Left lobe of liver (tissue), 2 donors: ENCODE measurements at regions not wholly inside any gene's neighbourhood (a gene's known extent, or its start where the extent isn't known, plus 50 kb on each side); places are given as distances from the start of the nearest gene placed in this dataset.
"Not testable (repeated sequence)": the region's sequence is repeated elsewhere in the genome, so short reads cannot be mapped to it uniquely, and the experiment has no call there.

ENCODE experiments used
- ATAC-seq: fragments of 200-7000 bp; cut with Tn5 transposase; one replicate; pipeline ENCODE4 v1.9.1; 2020; ENCODE audit warnings: mild to moderate bottlenecking, moderate library complexity
- DNase-seq: peaks from one replicate; pipeline ENCODE4 v3.0.0-alpha.2; 2020; ENCODE audit warnings: low spot score
- donor health status: DM: no; HTN: no; CAD: no; lungs with moderate emphysema.
- donor health status: DM: no; HTN: yes; CAD: no.

DNA sequence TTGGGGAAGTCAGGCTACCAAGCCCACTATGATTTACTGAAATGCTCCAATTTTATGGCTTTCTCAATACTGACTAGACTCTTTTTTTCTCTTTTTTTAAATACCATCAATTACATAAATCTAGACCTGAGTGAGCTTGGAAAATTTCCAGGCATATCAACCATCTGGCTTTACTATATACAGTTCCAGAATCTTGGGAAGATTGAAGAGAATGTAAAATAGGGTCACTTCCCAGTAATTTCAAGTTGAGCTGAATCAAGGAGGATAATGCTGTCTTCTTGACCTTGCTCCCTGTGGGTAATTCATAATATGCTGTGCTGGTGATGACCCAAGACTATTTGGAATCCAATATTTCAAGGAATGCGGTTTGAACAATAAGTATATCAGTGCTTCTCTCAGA lies 108.1 kb downstream of the MAP3K21 start:
- no peak for DNase-seq

GRCh38 chr1:233439721-233440120 lies 112.2 kb downstream of the MAP3K21 start:
- no peak for ATAC-seq
- DNase-seq, result no peak

More for the DNA sequence above, 108.1 kb downstream of the MAP3K21 start:
- ATAC-seq, result no peak

DNA sequence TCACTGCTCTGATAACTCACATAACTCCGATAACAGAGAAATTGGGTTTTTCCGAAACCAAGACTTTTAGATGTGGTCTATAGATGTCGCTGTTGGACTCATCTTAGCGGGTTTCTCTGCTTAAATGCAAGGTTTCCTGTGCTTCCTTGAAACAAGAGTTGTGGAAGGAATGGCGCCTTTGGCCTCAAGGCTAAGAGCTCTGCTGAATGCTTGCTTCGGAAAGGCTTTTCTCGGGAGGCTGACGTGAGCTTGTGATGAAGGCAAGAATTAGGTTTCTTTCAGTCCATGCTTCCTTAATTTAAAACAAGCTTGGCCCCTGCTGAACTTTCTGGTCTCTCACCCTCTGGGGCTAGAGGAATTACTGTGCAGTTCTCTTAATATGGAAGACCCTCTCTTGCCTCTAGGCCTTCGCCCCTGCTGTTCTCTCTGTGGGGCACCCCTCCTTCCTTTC lies 113.5 kb downstream of the MAP3K21 start:
- peak; percentile 98 for ATAC-seq
- no peak for DNase-seq

DNA sequence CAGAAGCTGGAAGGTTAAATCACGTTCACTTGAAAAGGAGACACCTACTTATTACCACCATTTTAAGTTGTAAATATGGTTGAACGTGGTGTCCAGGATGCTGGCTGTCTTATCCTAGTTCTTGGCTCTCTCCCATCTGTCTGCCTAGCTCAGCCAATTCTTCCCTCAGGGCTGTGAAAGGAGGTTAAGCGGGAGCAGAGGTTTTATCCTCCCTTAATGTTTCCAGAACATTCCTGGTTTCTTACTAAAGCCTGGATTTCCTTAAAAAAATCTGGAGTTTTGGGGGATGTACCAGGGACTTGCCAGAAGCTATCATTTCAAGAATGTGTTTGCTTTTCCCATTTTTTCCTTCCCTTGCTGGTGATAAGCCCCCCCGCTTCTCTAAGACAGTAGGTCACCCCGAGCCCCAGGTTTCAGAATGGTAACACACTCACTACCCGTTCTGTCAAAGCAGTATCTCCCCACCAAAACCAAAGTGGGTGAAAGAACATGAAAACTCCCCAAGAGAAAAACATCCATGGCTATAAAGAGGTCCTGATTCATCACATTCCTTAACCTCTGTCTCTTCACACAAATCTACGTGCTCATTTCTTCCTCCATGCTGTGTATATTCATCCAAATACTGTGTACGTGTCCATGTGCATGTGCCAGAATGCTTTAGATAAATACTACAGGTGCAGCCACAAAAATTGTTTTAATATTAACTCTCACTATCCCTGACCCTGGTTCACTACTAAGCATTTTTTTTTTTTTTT lies 114.7 kb downstream of the MAP3K21 start:
- DNase-seq (no peak), ATAC-seq (no peak)

DNA sequence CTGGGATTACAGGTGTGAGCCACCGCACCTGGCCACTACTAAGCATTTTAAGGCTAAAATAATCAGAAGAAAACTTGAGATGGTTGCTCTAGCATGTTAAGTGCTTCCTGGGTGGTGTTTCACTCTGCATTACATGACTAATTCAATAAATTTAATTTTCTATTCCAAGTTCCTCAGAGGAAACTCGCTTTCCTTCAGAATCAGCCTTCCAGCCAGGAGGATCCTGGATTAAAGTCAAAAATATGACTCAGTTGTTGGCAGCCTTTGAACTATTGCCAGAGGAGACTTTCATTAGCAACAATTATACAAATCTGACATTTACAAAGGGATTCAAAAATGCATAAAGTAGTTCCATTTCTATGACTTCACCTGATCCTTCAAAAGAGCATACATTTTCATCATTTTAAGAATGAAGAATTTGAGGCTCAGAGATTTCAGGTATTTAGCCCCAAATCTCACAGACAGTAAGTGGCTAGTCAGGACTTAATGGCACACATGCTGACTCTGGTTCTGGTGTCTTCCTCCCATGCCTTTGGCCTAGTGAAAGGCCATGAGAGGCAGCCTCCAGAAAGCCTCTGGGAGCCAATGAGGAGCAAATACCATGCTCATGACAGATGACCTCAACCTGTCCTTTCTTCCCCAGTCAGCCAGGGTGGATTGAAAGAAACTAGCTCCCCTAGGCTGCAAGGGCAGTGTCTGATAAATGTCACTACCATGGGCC lies 115.7 kb downstream of the MAP3K21 start:
- no peak for ATAC-seq
- DNase-seq, result no peak

DNA sequence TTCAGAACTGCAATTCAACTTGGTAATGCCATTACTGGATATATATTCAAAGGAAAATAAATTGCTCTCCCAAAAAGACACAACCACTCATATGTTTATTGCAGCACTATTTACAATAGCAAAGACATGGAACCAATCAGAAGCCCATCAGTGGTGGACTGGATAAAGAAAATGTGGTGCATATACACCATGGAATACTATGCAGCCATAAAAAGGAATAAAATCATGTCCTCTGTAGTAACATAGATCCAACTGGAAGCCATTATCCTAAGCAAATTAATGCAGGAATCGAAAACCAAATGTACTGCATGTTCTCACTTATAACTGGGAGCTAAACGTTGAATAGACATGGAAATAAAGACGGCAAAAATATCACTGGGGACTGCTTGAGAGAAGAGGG lies 117.0 kb downstream of the MAP3K21 start:
- ATAC-seq, result no peak

DNA sequence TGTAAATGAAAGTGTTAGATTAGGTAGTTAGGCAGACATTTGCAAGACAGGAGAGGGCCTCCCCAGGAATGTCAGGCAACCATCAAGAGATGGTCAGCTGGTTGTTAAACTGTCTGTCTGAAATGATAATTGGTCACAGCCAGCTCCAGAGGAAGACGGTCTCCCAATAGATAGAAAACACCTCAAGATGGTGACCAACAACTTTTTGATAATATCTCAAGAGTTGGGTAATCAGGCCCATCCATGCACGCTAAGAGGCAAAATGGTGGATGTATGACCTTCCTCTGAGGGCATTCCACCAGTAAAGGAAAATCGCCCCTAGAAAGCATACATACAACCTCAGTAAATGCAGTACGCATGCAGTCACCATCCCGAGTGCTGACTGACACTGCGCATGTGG lies 118.2 kb downstream of the MAP3K21 start:
- ATAC-seq (no peak), DNase-seq (no peak)

More for the DNA sequence above, 117.0 kb downstream of the MAP3K21 start:
- DNase-seq, result no peak

GRCh38 chr1:233446935-233447334 lies 119.4 kb downstream of the MAP3K21 start:
- ATAC-seq (peak; percentile 65), DNase-seq (no peak)

DNA sequence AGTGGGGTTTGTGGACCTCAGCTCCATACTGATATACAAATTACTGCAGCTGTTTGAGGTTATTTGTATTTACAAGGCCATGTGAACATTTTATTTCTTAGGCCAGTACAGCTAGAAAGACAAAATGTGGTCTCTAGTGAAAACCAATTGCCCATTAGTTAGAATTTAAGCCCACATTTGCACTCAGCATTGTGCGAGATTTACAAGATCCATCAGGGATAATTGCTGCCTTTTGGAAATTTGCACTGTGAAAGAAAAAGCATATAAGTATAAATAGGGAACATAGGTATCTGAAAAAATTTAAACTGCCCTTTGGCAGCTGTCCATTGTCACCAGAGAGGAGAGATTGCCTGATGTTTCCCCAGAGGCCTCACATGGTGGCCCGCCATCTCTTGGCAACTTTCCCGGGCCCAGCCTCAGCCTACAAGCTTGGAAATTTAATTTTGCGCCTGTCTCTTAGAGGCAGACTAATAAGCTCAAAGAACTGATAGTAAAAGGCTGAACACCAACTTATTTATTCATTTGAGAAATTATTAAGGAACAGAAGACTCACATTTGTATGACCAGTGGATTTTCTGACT lies 120.7 kb downstream of the MAP3K21 start:
- ATAC-seq, result peak; percentile 60
- peak; percentile 57 for DNase-seq

- DNase-seq, result no peak
- no peak for ATAC-seq
Observed at GRCh38 chr1:233452724-233453123, 125.2 kb downstream of the MAP3K21 start.

GRCh38 chr1:233453433-233454200 lies 126.1 kb downstream of the MAP3K21 start:
- no peak for DNase-seq
- peak; percentile 88 for ATAC-seq

DNA sequence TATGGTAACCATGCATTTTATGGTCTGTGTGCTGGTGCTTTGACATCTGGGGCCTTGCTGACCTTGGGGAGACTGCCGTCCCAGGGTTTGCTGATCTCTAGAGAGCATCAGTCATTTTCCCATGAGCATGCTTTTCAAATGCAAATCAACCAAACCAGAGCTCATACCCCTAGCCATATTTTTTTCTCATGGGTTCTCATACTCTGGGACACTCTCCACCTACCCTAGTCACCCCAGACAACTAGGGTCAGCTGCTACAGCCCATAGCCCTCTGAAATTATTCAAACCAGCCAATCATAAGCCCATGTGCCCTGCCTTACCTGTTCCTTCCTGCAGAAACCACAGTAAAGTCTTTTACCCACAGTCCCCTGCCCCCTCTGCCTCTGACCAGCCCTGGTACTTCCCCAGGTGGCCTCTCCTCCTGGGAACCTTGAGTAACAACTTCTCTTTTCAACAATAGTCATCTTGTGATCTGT lies 132.0 kb downstream of the MAP3K21 start:
- ATAC-seq (no peak), DNase-seq (no peak)

GRCh38 chr1:233459968-233460367 lies 132.4 kb downstream of the MAP3K21 start:
- ATAC-seq, result no peak
- DNase-seq, result no peak

GRCh38 chr1:233460692-233461091 lies 133.2 kb downstream of the MAP3K21 start:
- ATAC-seq, result peak; percentile 62
- DNase-seq, result no peak

DNA sequence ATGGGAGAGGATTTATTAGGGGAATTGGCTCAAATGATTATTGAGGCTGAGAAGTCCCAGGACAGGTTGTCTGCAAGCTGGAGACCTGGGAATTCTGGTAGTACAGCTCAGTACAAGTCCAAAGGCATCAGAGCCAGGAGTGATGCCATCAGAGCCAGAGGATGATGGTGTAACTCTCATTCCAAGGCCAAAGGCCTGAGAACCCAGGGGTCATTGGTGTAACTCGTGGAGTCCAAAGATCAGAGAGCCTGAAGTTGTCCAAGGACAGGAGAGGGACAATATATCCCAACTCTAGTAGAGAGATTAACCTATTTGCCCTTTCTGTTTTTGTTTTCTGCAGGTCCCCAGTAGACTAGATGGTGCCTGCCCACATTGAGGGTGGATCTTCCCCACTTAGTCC lies 134.3 kb downstream of the MAP3K21 start:
- ATAC-seq, result peak; percentile 92
- peak; percentile 81 for DNase-seq

- no peak for DNase-seq
- no peak for ATAC-seq
Observed at GRCh38 chr1:233463333-233463732, 135.8 kb downstream of the MAP3K21 start.

DNA sequence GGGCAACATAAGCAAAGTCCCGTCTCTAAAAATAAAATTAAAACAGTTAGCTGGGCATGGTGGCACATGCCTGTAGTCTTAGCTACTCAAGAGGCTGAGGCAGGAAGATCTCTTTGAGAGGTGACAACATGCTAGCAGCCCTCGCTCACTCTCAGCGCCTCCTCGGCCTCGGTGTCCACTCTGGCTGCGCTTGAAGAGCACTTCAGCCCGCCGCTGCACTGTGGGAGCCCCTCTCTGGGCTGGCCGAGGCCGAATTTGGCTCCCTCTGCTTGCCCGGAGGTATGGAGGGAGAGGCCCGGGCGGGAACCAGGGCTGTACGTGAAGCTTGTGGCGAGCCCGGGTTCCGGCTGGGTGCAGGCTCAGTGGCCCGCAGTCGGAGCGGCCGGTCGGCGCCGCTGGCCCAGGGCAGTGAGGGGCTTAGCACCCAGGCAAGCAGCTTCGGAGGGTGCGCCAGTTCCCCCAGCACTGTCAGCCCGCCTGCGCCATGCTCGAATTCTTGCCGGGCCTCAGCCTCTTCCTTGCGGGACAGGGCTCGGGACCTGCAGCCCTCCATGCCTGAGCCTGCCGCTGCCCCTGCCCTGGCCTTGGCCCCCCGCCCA lies 138.3 kb downstream of the MAP3K21 start:
- no peak for ATAC-seq
- no peak for DNase-seq

- no peak for ATAC-seq
- DNase-seq, result no peak
Observed at GRCh38 chr1:233470741-233471499, 143.0 kb upstream of the KCNK1 start.

- DNase-seq, ATAC-seq: not testable (repeated sequence)
Observed at GRCh38 chr1:233471851-233472250, 142.1 kb upstream of the KCNK1 start.

DNA sequence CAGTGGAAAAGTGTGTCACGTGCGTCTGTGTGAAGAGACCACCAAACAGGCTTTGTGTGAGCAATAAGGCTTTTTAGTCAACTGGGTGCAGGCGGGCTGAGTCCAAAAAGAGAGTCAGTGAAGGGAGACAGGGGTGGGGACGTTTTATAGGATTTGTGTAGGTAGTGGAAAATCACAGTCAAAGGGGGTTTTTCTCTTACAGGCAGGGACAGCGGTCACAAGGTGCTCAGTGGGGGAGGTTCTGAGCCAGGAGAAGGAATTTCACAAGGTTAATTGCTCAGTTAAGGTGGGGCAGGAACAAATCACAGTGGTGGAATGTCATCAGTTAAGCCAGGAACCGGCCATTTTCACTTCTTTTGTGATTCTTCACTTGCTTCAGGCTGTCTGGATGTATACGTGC lies 141.1 kb upstream of the KCNK1 start:
- ATAC-seq, result not testable (repeated sequence)

More for the DNA sequence above, 141.1 kb upstream of the KCNK1 start:
- not testable (repeated sequence) for DNase-seq
